ENCODE measurements at regions not wholly inside any gene's neighbourhood (a gene's known extent, or its start where the extent isn't known, plus 50 kb on each side); places are given as distances from the start of the nearest gene placed in this dataset.

- Histone ChIP-seq H3K9me3 (no peaks in the 10 kb centered on the region), H3K36me3 (no peaks in the 10 kb centered on the region), H3K27ac (no peak overlapping the region), H3K27me3 (no peaks in the 10 kb centered on the region), H3K4me1 (no peaks in the 10 kb centered on the region), H3K4me3 (replicated peaks in 1 of 3) (no peak overlapping the region)
- intact Hi-C loops (cut with DNase I): no loop called here
- DNase-seq: no peak
- TF ChIP-seq, protein P1, sequence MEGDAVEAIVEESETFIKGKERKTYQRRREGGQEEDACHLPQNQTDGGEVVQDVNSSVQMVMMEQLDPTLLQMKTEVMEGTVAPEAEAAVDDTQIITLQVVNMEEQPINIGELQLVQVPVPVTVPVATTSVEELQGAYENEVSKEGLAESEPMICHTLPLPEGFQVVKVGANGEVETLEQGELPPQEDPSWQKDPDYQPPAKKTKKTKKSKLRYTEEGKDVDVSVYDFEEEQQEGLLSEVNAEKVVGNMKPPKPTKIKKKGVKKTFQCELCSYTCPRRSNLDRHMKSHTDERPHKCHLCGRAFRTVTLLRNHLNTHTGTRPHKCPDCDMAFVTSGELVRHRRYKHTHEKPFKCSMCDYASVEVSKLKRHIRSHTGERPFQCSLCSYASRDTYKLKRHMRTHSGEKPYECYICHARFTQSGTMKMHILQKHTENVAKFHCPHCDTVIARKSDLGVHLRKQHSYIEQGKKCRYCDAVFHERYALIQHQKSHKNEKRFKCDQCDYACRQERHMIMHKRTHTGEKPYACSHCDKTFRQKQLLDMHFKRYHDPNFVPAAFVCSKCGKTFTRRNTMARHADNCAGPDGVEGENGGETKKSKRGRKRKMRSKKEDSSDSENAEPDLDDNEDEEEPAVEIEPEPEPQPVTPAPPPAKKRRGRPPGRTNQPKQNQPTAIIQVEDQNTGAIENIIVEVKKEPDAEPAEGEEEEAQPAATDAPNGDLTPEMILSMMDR (IDR thresholded peaks at IDR 0.05): no peak
- no peak for TF ChIP-seq POLR2A (IDR thresholded peaks at IDR 0.05)
- WGBS, 2 donors: 85% methylated on average over 1 of the region's 1 CpG
Observed at GRCh38 chr3:102672305-102672704, 237.5 kb downstream of the ZPLD1 start.

DNA sequence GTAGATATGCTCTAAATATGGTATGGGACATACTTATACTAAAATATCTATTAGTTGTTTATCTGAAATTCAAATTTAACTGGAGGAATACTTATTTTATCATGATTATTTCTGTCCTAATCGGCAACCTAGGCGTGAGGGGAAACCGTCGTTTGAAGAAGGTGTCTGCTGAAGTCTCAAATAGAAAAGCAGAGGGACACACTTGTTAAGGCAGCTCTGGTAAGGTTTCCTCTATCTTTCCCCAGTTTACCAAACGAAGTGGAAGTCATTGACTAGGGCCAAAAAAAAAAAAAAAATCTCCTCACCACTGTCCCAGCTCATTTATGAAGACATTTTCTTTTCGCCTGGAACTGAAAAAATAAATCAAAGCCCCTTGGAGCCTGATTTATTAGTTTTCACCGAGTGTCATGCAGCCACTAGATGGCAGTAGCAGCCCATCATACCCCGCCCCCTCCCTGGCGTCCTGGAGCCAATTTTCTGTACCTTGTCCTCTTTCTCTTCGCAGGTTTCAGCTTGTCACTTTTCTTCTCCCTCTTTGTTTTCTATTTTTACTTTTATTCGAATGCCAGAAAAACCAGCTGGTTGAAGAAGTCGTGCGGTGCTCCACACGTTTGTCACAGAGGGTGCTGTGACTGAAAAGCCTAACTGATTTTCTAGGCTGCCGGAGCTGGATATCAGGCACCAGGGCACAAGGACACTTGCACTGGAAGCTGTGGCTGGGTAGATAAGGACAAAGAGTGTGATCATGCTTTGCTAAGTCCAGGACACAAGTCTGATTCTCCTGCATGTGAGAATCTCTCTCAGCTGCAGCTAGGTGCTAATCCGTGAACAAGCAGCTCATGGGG, 238.7 kb downstream of the ZPLD1 start:
- Histone ChIP-seq H3K9me3 (no peaks in the 10 kb centered on the region), H3K36me3 (no peaks in the 10 kb centered on the region), H3K27me3 (no peaks in the 10 kb centered on the region), H3K4me3 (replicated peaks in 1 of 3) (peak overlapping the region in 1 of 3 donors; percentile 3), H3K4me1 (no peaks in the 10 kb centered on the region), H3K27ac (no peak overlapping the region)
- no peak for TF ChIP-seq POLR2A (IDR thresholded peaks at IDR 0.05)
- TF ChIP-seq, protein P1 (IDR thresholded peaks at IDR 0.05): peak; percentile 40 to 80 (median 76)
- WGBS, 2 donors: 14 to 17% methylated on average over 16 of the region's 16 CpGs
- intact Hi-C loops (cut with DNase I): no loop called here
- peak; percentile 63 to 74 for DNase-seq

DNA sequence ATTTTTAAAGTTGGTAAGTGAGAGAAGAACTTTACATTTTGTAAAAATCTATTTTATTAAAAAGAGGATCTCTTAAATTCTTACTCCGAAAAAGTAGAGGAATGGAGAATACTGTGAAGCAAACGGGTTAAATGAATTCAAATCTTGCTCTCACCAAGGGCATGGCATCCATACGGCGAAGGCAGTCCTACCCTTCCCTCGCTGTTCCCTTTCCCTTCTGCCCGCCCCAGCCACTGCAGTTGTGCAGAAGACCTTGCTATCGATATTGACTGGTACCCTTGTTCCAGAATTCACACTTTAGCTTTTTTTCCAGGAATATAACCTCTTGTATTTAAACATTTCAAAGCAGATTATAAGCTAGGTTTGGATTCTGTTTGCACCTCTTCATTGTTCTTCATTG, 239.5 kb downstream of the ZPLD1 start:
- DNase-seq: no peak
- WGBS, 2 donors: 89 to 92% methylated on average over 7 of the region's 7 CpGs
- Histone ChIP-seq H3K4me3 (replicated peaks in 1 of 3) (no peak overlapping the region), H3K9me3 (no peaks in the 10 kb centered on the region), H3K36me3 (no peaks in the 10 kb centered on the region), H3K27me3 (no peaks in the 10 kb centered on the region), H3K27ac (no peak overlapping the region), H3K4me1 (no peaks in the 10 kb centered on the region)
- intact Hi-C loops (cut with DNase I): no loop called here
- no peak for TF ChIP-seq POLR2A (IDR thresholded peaks at IDR 0.05)

- H3K9me3 ChIP-seq: no peaks in the 10 kb centered on the region
- DNase-seq: no peak
- no peaks in the 10 kb centered on the region for H3K27me3 ChIP-seq
- no peaks in the 10 kb centered on the region for H3K4me1 ChIP-seq
- intact Hi-C loops (cut with DNase I): no loop called here
- H3K4me3 ChIP-seq (replicated peaks in 1 of 3): no peak overlapping the region
- no peaks in the 10 kb centered on the region for H3K36me3 ChIP-seq
- no peak overlapping the region for H3K27ac ChIP-seq
- TF ChIP-seq, protein P1 (IDR thresholded peaks at IDR 0.05): no peak
- no peak for TF ChIP-seq POLR2A (IDR thresholded peaks at IDR 0.05)
Observed at GRCh38 chr3:102676424-102676823, 241.6 kb downstream of the ZPLD1 start.

GRCh38 chr3:102682741-102683140, 247.9 kb downstream of the ZPLD1 start:
- DNase-seq: no peak
- Histone ChIP-seq H3K27ac (no peak overlapping the region), H3K27me3 (no peaks in the 10 kb centered on the region), H3K36me3 (no peaks in the 10 kb centered on the region), H3K9me3 (no peaks in the 10 kb centered on the region), H3K4me3 (replicated peaks in 1 of 3) (no peak overlapping the region), H3K4me1 (no peaks in the 10 kb centered on the region)
- no peak for TF ChIP-seq POLR2A (IDR thresholded peaks at IDR 0.05)
- TF ChIP-seq, protein P1 (IDR thresholded peaks at IDR 0.05): no peak
- intact Hi-C loops (cut with DNase I): no loop called here
